ENCODE measurements at regions not wholly inside any gene's neighbourhood (a gene's known extent, or its start where the extent isn't known, plus 50 kb on each side); places are given as distances from the start of the nearest gene placed in this dataset.

DNA sequence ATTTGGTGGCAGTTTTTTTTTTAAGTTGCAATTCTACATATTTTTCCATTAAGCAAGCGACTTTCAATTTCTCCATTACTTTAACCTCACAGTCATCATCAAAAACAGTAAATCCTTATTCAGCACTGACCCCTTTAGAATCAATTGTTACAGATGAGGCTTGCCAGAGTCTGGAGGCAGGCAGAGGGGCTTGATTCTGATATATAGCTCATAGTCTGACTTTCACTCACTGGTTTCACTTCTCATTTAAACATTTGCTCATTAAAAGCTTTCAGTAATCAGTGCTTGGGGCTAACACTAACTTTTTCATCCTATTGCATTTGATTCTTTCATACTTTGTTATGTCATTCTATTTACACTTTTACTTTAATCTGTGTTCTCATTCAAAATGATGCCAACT is 88.4 kb downstream of the PYDC2 start:
- no peak for TF ChIP-seq CTCF (IDR thresholded peaks at IDR 0.05 in 8 of 11, conservative IDR thresholded peaks at IDR 0.05 in 3 of 11)
- no peak for TF ChIP-seq POLR2A (IDR thresholded peaks at IDR 0.05)
- no peak for TF ChIP-seq POLR2AphosphoS5 (IDR thresholded peaks at IDR 0.05)

Data from spleen (tissue), 7 donors.